WTC11 (cell line): ENCODE measurements at regions not wholly inside any gene's neighbourhood (a gene's known extent, or its start where the extent isn't known, plus 50 kb on each side); places are given as distances from the start of the nearest gene placed in this dataset.

Experiments
- ATF1 ChIP-seq: sonication (generic); formaldehyde crosslinking; IDR thresholded peaks from 2 replicates; pipeline ENCODE4 v1.8.1; 2023; ENCODE audit warnings: mild to moderate bottlenecking, moderate library complexity, missing genetic modification reagents
- CREB1 ChIP-seq: sonication (generic); formaldehyde crosslinking; IDR thresholded peaks from 2 replicates; pipeline ENCODE4 v1.8.0; 2023; ENCODE audit warnings: mild to moderate bottlenecking, missing genetic modification reagents
- CTCF ChIP-seq: fragments of 200-600 bp; IDR thresholded peaks from 2 replicates; pipeline ENCODE4 v1.8.0; 2022; ENCODE audit warnings: antibody characterized with exemption
- E2F1 ChIP-seq: sonication (generic); formaldehyde crosslinking; IDR thresholded peaks from 2 replicates; pipeline ENCODE4 v1.8.0; 2022; ENCODE audit warnings: mild to moderate bottlenecking, missing genetic modification reagents
- STAT6 ChIP-seq: sonication (generic); formaldehyde crosslinking; conservative IDR thresholded peaks from 2 replicates; pipeline ENCODE4 v1.8.1; 2023; ENCODE audit warnings: mild to moderate bottlenecking, low read depth, missing genetic modification reagents, moderate library complexity
- ZMAT4 ChIP-seq: fragments of 250-450 bp; sonication (Bioruptor Pico); IDR thresholded peaks from 2 replicates; pipeline ENCODE4 v1.9.0; 2021; ENCODE audit warnings: mild to moderate bottlenecking

- TF ChIP-seq ZMAT4 (CRISPR knock-in tag) (no peak), CTCF (no peak), STAT6 (no peak), CREB1 (CRISPR knock-in tag) (no peak), ATF1 (CRISPR knock-in tag) (no peak), E2F1 (CRISPR knock-in tag) (no peak)
Measured at GRCh38 chr14:42665083-42665482, 1058.4 kb downstream of the LRFN5 start.
